ENCODE measurements at regions not wholly inside any gene's neighbourhood (a gene's known extent, or its start where the extent isn't known, plus 50 kb on each side); places are given as distances from the start of the nearest gene placed in this dataset.

GRCh38 chr13:47175172-47175866, 278.5 kb upstream of the HTR2A start:
- DNase-seq (ENCODE audit: low spot score), result no peak

GRCh38 chr13:47170971-47171370, 274.1 kb upstream of the HTR2A start:
- DNase-seq (ENCODE audit: low spot score), result no peak

GRCh38 chr13:47168618-47169017, 271.8 kb upstream of the HTR2A start:
- no peak for DNase-seq (ENCODE audit: low spot score)

GRCh38 chr13:47168066-47168465, 271.2 kb upstream of the HTR2A start:
- DNase-seq (ENCODE audit: low spot score), result no peak

- DNase-seq (ENCODE audit: low spot score), result no peak
Observed at GRCh38 chr13:47166336-47166735, 269.5 kb upstream of the HTR2A start.

- no peak for DNase-seq (ENCODE audit: low spot score)
Observed at GRCh38 chr13:47159853-47160550, 263.1 kb upstream of the HTR2A start.

GRCh38 chr13:47158593-47158992, 261.7 kb upstream of the HTR2A start:
- no peak for DNase-seq (ENCODE audit: low spot score)

GRCh38 chr13:47148543-47148942, 251.7 kb upstream of the HTR2A start:
- no peak for DNase-seq (ENCODE audit: low spot score)

- DNase-seq (ENCODE audit: low spot score), result no peak
Observed at GRCh38 chr13:47147812-47148119, 250.9 kb upstream of the HTR2A start.

GRCh38 chr13:47146991-47147811, 250.3 kb upstream of the HTR2A start:
- DNase-seq (ENCODE audit: low spot score), result no peak

GRCh38 chr13:47146136-47146535, 249.3 kb upstream of the HTR2A start:
- no peak for DNase-seq (ENCODE audit: low spot score)

GRCh38 chr13:47144782-47145181, 247.9 kb upstream of the HTR2A start:
- no peak for DNase-seq (ENCODE audit: low spot score)

- DNase-seq (ENCODE audit: low spot score), result no peak
Observed at GRCh38 chr13:47142105-47142504, 245.3 kb upstream of the HTR2A start.

GRCh38 chr13:47139519-47139918, 242.7 kb upstream of the HTR2A start:
- DNase-seq (ENCODE audit: low spot score), result no peak

- no peak for DNase-seq (ENCODE audit: low spot score)
Observed at GRCh38 chr13:47136504-47136941, 239.7 kb upstream of the HTR2A start.

GRCh38 chr13:47135800-47136503, 239.1 kb upstream of the HTR2A start:
- DNase-seq (ENCODE audit: low spot score), result no peak

GRCh38 chr13:47134939-47135489, 238.2 kb upstream of the HTR2A start:
- DNase-seq (ENCODE audit: low spot score), result no peak

GRCh38 chr13:47133011-47133445, 236.2 kb upstream of the HTR2A start:
- DNase-seq (ENCODE audit: low spot score), result no peak

GRCh38 chr13:47129461-47129860, 232.6 kb upstream of the HTR2A start:
- DNase-seq (ENCODE audit: low spot score), result no peak

- DNase-seq (ENCODE audit: low spot score), result no peak
Observed at GRCh38 chr13:47126432-47126831, 229.6 kb upstream of the HTR2A start.

- DNase-seq (ENCODE audit: low spot score), result no peak
Observed at GRCh38 chr13:47121092-47121763, 224.4 kb upstream of the HTR2A start.

Measured in LoVo (cell line).